K562 (cell line): ENCODE measurements at regions not wholly inside any gene's neighbourhood (a gene's known extent, or its start where the extent isn't known, plus 50 kb on each side); places are given as distances from the start of the nearest gene placed in this dataset.

ENCODE experiments used
- ATF1 ChIP-seq, 2 experiments: fragments of 450-650 bp in 1 of 2; IDR thresholded peaks; 2 replicates each; pipeline ENCODE4 v1.6.1; 2016; ENCODE audit warnings: missing compliant biosample characterization in 1 of 2, missing genetic modification characterization in 1 of 2
- ATF7 ChIP-seq: fragments of 450-650 bp; IDR thresholded peaks from 2 replicates; pipeline ENCODE4 v1.7.1; 2014; ENCODE audit warnings: mild to moderate bottlenecking, moderate library complexity
- CBFA2T2 ChIP-seq: fragments of 450-650 bp; conservative IDR thresholded peaks from 2 replicates; pipeline ENCODE4 v1.6.1; 2017; ENCODE audit warnings: mild to moderate bottlenecking
- CCNT2 ChIP-seq: IDR thresholded peaks from 2 replicates; pipeline ENCODE4 v1.6.1; 2011; ENCODE audit warnings: borderline replicate concordance, low read depth, mild to moderate bottlenecking, moderate library complexity, mixed read lengths, low read length; ENCODE audit not compliant: insufficient read length; ENCODE audit errors: extremely low read depth
- DMBX1 ChIP-seq: fragments of 250-450 bp; sonication (Bioruptor Pico); IDR thresholded peaks from 2 replicates; pipeline ENCODE4 v1.8.0; 2022; ENCODE audit warnings: inconsistent platforms, mild to moderate bottlenecking, moderate library complexity, borderline replicate concordance
- EHMT2 ChIP-seq: fragments of 450-650 bp; IDR thresholded peaks from 2 replicates; pipeline ENCODE4 v1.6.1; 2018; ENCODE audit warnings: antibody characterized with exemption
- ETS1 ChIP-seq: conservative IDR thresholded peaks from 2 replicates; pipeline ENCODE4 v1.6.1; 2011; ENCODE audit warnings: low read depth, mild to moderate bottlenecking, low read length; ENCODE audit not compliant: control insufficient read depth
- HNRNPUL1 ChIP-seq: fragments of 200-400 bp; formaldehyde crosslinking; IDR thresholded peaks from 2 replicates; pipeline ENCODE4 v1.6.1; 2017; ENCODE audit warnings: low read length
- IRF1 ChIP-seq: sonication (generic); formaldehyde crosslinking; IDR thresholded peaks from 2 replicates; pipeline ENCODE4 v1.8.0; 2022; ENCODE audit warnings: missing genetic modification reagents, mild to moderate bottlenecking, borderline replicate concordance
- MAZ ChIP-seq, 2 experiments: fragments of 450-650 bp in 1 of 2; sonication (generic) in 1 of 2; formaldehyde crosslinking; IDR thresholded peaks in 1 of 2; conservative IDR thresholded peaks in 1 of 2; 2 replicates each; pipeline versions ENCODE4 v1.4.0 to v1.5.0; 2020; ENCODE audit warnings: mild to moderate bottlenecking in 1 of 2, missing genetic modification reagents in 1 of 2
- NR1H2 ChIP-seq: sonication (generic); formaldehyde crosslinking; IDR thresholded peaks from 2 replicates; pipeline ENCODE4 v1.4.0; 2020; ENCODE audit warnings: mild to moderate bottlenecking, missing genetic modification reagents
- NR2C2 ChIP-seq, 2 experiments: fragments of 200-800 bp in 1 of 2; sonication (Bioruptor generic) in 1 of 2; sonication (generic) in 1 of 2; formaldehyde crosslinking in 1 of 2; IDR thresholded peaks; 2 replicates each; pipeline versions ENCODE4 v1.6.1 to v1.8.0; 2016 to 2022; ENCODE audit warnings: mild to moderate bottlenecking in 1 of 2, missing compliant biosample characterization in 1 of 2, missing genetic modification characterization in 1 of 2, missing genetic modification reagents in 1 of 2
- RAD51 ChIP-seq: fragments of 450-650 bp; IDR thresholded peaks from 2 replicates; pipeline ENCODE4 v1.7.1; 2016; ENCODE audit warnings: low read depth, mild to moderate bottlenecking, borderline replicate concordance
- RBBP5 ChIP-seq: fragments of 200-600 bp; sonication (generic); IDR thresholded peaks from 2 replicates; pipeline ENCODE4 v1.6.1; 2012; ENCODE audit warnings: borderline replicate concordance, mild to moderate bottlenecking, low read length, control low read depth, inconsistent platforms; ENCODE audit not compliant: insufficient read depth, poor library complexity, severe bottlenecking
- RBM39 ChIP-seq: fragments of 200-400 bp; formaldehyde crosslinking; optimal IDR thresholded peaks from 2 replicates; pipeline ENCODE3; 2018; ENCODE audit warnings: low read depth, low read length
- RFX1 ChIP-seq: fragments of 450-650 bp; IDR thresholded peaks from 2 replicates; pipeline ENCODE4 v1.6.1; 2016; ENCODE audit warnings: mild to moderate bottlenecking, moderate library complexity
- SAP30 ChIP-seq: fragments of 200-600 bp; sonication (generic); IDR thresholded peaks from 2 replicates; pipeline ENCODE4 v1.6.1; 2012; ENCODE audit warnings: borderline replicate concordance, low read depth, mild to moderate bottlenecking, moderate library complexity, low read length, control low read depth, inconsistent platforms; ENCODE audit not compliant: insufficient read depth, poor library complexity, severe bottlenecking
- SREBF2 ChIP-seq: sonication (generic); formaldehyde crosslinking; IDR thresholded peaks from 2 replicates; pipeline ENCODE4 v1.4.0; 2020; ENCODE audit warnings: mild to moderate bottlenecking, missing genetic modification reagents
- TFAP4 ChIP-seq: sonication (generic); formaldehyde crosslinking; IDR thresholded peaks from 2 replicates; pipeline ENCODE4 v1.8.0; 2022; ENCODE audit warnings: missing genetic modification reagents, mild to moderate bottlenecking, moderate library complexity, borderline replicate concordance
- ZBTB7A ChIP-seq: IDR thresholded peaks from 2 replicates; pipeline ENCODE4 v1.6.1; 2011; ENCODE audit warnings: low read depth, mild to moderate bottlenecking, low read length, moderate library complexity, borderline replicate concordance; ENCODE audit not compliant: control insufficient read depth
- ZNF57 ChIP-seq: fragments of 450-650 bp; formaldehyde crosslinking; IDR thresholded peaks from 2 replicates; pipeline ENCODE4 v1.4.0; 2020; ENCODE audit warnings: mild to moderate bottlenecking, moderate library complexity
- TF ChIP-seq, protein P1 (sequence below): fragments of 250-450 bp; sonication (Bioruptor Pico); IDR thresholded peaks from 2 replicates; pipeline ENCODE4 v1.4.0; 2020; ENCODE audit warnings: mild to moderate bottlenecking

DNA sequence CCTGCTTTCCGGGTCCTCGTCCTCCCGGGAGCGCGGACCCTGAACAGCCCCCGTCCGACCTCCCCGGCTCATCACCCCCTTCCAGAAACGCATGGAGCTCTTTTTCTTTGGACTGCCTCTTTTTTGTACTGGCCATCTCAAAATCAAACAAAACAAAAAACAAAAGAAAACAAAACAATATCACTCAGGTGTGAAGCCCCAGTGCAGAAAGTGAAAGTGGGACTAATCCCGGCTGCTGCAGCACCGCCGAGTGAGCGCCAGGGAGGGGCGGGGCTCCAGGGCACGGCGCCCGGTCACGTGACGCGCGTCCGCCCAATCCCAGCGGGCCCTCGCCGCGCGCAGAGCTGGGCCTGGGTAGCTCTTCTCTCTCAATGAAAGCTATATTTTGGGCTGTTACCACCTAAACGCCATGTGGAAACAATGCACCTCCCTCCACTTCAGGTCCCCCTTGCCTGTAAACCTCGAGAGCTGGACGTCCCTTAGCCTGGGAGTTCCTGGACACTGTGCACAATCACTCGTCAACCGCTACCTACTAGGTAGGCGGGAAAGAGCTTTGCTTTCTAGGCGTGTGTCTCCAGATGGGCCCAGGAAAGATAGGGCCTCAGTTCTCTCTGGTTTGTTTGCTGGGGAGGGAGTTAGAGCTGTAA, 93.7 kb upstream of the PRDM1 start (continued):
- TF ChIP-seq ETS1, result no peak
- TF ChIP-seq, protein P1, sequence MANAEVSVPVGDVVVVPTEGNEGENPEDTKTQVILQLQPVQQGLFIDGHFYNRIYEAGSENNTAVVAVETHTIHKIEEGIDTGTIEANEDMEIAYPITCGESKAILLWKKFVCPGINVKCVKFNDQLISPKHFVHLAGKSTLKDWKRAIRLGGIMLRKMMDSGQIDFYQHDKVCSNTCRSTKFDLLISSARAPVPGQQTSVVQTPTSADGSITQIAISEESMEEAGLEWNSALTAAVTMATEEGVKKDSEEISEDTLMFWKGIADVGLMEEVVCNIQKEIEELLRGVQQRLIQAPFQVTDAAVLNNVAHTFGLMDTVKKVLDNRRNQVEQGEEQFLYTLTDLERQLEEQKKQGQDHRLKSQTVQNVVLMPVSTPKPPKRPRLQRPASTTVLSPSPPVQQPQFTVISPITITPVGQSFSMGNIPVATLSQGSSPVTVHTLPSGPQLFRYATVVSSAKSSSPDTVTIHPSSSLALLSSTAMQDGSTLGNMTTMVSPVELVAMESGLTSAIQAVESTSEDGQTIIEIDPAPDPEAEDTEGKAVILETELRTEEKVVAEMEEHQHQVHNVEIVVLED (CRISPR knock-in tag), result peak; percentile 49
- TF ChIP-seq TFAP4, result peak; percentile 62
- TF ChIP-seq CBFA2T2, result peak; percentile 92
- TF ChIP-seq IRF1 (CRISPR knock-in tag), result 0 out of 2 replicates have a peak, but pooled peaks have one; percentile 20
- TF ChIP-seq SREBF2, result no peak
- no peak for TF ChIP-seq RFX1
- TF ChIP-seq ATF1 (CRISPR knock-in tag; IDR thresholded peaks at IDR 0.05), result no peak
- peak; percentile 60; the same call in 1 of the 2 replicates for TF ChIP-seq ATF1 (tag; IDR thresholded peaks at IDR 0.05)
- TF ChIP-seq ZNF57, result no peak
- peak; percentile 40 to 65; a peak in 2 of 4 replicates for TF ChIP-seq MAZ (CRISPR knock-in tag; conservative IDR thresholded peaks at IDR 0.05 in 1 of 2, IDR thresholded peaks at IDR 0.05 in 1 of 2)
- peak; percentile 42 for TF ChIP-seq CCNT2
- TF ChIP-seq NR1H2 (CRISPR knock-in tag), result no peak
- no peak for TF ChIP-seq DMBX1 (CRISPR knock-in tag)
- TF ChIP-seq NR2C2 (CRISPR knock-in tag; IDR thresholded peaks at IDR 0.05), result 0 out of 2 replicates have a peak, but pooled peaks have one; percentile 30
- TF ChIP-seq NR2C2 (tag; IDR thresholded peaks at IDR 0.05), result no peak
- no peak for TF ChIP-seq RBM39
- TF ChIP-seq HNRNPUL1, result no peak
- peak; percentile 99 for TF ChIP-seq RAD51
- peak; percentile 12 for TF ChIP-seq SAP30
- peak; percentile 60; the same call in 1 of the 2 replicates for TF ChIP-seq ZBTB7A
- TF ChIP-seq ATF7, result peak; percentile 22; the same call in 1 of the 2 replicates
- TF ChIP-seq EHMT2, result peak; percentile 46; the same call in 1 of the 2 replicates
- TF ChIP-seq RBBP5, result peak; percentile 70
